ENCODE measurements at regions not wholly inside any gene's neighbourhood (a gene's known extent, or its start where the extent isn't known, plus 50 kb on each side); places are given as distances from the start of the nearest gene placed in this dataset.

DNA sequence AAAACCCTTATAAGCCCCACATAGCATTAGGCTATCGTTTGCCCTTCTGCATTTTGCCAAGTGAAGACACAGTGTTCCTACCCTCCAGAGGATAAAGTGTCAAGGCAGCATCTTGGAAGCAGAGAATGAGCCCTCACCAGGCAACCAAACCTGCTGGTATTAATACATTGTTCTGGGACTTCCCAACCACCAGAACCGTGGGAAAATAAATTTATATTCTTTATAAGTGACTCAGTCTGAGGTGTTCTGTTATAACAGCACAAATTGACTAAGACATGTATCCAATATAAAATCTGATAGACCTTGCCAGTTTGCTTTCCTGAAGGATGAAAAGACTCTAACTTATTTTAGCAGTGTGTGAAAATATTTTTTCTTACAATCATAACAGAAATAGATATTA is 792.5 kb upstream of the LRRC4C start:
- Histone ChIP-seq H3K9me3 (no peaks in the 10 kb centered on the region), H3K4me3 (no peak overlapping the region), H3K27me3 (no peaks in the 10 kb centered on the region), H3K27ac (no peak overlapping the region), H3K4me1 (no peaks in the 10 kb centered on the region), H3K36me3 (no peaks in the 10 kb centered on the region)
- intact Hi-C loops (cut with DNase I; ENCODE audit: low total_unique reads), result no loop called here
- TF ChIP-seq, protein P1, sequence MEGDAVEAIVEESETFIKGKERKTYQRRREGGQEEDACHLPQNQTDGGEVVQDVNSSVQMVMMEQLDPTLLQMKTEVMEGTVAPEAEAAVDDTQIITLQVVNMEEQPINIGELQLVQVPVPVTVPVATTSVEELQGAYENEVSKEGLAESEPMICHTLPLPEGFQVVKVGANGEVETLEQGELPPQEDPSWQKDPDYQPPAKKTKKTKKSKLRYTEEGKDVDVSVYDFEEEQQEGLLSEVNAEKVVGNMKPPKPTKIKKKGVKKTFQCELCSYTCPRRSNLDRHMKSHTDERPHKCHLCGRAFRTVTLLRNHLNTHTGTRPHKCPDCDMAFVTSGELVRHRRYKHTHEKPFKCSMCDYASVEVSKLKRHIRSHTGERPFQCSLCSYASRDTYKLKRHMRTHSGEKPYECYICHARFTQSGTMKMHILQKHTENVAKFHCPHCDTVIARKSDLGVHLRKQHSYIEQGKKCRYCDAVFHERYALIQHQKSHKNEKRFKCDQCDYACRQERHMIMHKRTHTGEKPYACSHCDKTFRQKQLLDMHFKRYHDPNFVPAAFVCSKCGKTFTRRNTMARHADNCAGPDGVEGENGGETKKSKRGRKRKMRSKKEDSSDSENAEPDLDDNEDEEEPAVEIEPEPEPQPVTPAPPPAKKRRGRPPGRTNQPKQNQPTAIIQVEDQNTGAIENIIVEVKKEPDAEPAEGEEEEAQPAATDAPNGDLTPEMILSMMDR (IDR thresholded peaks at IDR 0.05), result no peak
- no peak for DNase-seq

DNA sequence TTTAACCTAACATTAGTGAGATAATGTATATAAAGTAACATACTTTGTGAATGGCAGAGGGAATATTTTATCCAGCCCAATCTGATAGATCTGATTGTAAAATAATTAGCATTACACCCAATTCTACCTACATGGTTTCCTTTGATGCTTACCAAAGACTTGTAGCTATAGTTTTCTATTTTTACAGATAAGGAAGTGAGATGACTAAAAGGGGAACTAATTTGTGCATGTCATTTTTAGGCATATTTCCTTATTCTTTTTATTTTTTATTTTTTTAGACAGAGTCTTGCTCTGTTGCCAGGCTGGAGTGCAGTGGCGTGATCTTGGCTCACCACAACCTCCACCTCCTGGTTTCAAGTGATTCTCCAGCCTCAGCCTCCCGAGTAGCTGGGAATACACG is 793.7 kb upstream of the LRRC4C start:
- H3K27me3 ChIP-seq, result no peaks in the 10 kb centered on the region
- H3K4me1 ChIP-seq, result no peaks in the 10 kb centered on the region
- no peak overlapping the region for H3K27ac ChIP-seq
- H3K4me3 ChIP-seq, result no peak overlapping the region
- no peaks in the 10 kb centered on the region for H3K36me3 ChIP-seq
- DNase-seq, result no peak
- intact Hi-C loops (cut with DNase I; ENCODE audit: low total_unique reads), result no loop called here
- H3K9me3 ChIP-seq, result no peaks in the 10 kb centered on the region
- TF ChIP-seq, protein P1 (IDR thresholded peaks at IDR 0.05), result no peak

DNA sequence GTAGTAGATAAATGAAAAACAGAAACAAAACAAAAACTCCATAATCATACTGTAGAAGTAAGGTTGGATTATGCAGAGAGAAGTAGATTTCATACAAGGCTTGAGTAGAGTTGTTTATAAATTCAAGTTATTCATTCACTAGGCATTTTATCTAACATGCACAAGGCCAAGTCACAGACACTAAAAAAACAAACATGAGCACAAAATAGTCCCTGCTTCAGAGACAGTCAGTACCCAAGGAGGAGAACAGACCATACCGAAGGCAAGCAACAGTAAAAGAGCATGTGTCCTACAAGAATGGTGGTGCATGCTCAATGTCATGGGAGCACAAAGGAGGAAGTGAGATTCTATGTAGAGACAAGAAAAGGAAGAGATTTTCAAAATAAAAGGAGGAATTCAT is 796.5 kb upstream of the LRRC4C start:
- no peak overlapping the region for H3K27ac ChIP-seq
- no peaks in the 10 kb centered on the region for H3K36me3 ChIP-seq
- no peaks in the 10 kb centered on the region for H3K4me1 ChIP-seq
- no peak for DNase-seq
- intact Hi-C loops (cut with DNase I; ENCODE audit: low total_unique reads), result no loop called here
- TF ChIP-seq, protein P1 (IDR thresholded peaks at IDR 0.05), result no peak
- H3K27me3 ChIP-seq, result no peaks in the 10 kb centered on the region
- H3K9me3 ChIP-seq, result no peaks in the 10 kb centered on the region
- H3K4me3 ChIP-seq, result no peak overlapping the region

DNA sequence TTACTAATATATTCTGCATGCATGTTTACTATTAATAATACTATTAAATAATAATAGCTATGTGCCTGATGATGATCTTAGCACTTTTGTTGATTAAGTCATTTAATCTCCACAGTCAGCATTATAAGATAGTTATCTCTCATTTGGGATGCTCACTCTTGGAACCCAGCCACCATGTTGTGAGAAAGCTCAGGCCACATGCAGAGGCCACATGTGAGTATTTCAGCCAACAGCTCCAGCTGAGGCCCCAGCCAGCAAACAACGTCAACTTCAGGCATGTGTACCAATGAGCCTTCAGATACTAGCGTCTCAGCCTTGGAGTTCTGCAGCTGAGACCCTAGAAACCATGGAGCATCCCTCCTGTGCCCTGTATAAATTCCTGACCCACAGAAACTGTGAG is 798.1 kb upstream of the LRRC4C start:
- Histone ChIP-seq H3K4me3 (no peak overlapping the region), H3K27ac (no peak overlapping the region), H3K27me3 (no peaks in the 10 kb centered on the region), H3K9me3 (no peaks in the 10 kb centered on the region), H3K4me1 (no peaks in the 10 kb centered on the region), H3K36me3 (no peaks in the 10 kb centered on the region)
- TF ChIP-seq, protein P1 (IDR thresholded peaks at IDR 0.05), result no peak
- intact Hi-C loops (cut with DNase I; ENCODE audit: low total_unique reads), result no loop called here
- no peak for DNase-seq

DNA sequence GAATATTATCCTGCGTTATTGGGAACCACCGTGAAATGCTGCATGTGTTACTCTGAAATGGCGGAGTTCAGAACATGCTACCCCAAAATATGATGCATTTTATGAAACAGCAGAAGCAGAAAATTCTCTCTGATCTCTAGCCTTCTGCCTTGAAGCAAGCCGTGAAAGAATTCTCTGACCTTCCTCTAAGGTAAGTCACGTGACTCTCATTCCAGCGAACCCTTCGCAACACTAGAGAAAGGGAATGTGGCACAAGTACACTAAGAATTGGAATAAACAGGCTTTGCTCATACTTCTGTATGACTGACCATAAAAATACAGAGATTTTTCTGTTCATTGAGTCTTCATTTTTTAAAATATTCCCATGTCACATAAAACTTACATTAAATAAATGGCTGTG is 805.6 kb upstream of the LRRC4C start:
- TF ChIP-seq, protein P1 (IDR thresholded peaks at IDR 0.05), result no peak
- no peaks in the 10 kb centered on the region for H3K27me3 ChIP-seq
- no peaks in the 10 kb centered on the region for H3K36me3 ChIP-seq
- no peaks in the 10 kb centered on the region for H3K4me1 ChIP-seq
- intact Hi-C loops (cut with DNase I; ENCODE audit: low total_unique reads), result no loop called here
- H3K4me3 ChIP-seq, result no peak overlapping the region
- no peak for DNase-seq
- no peak overlapping the region for H3K27ac ChIP-seq
- no peaks in the 10 kb centered on the region for H3K9me3 ChIP-seq

DNA sequence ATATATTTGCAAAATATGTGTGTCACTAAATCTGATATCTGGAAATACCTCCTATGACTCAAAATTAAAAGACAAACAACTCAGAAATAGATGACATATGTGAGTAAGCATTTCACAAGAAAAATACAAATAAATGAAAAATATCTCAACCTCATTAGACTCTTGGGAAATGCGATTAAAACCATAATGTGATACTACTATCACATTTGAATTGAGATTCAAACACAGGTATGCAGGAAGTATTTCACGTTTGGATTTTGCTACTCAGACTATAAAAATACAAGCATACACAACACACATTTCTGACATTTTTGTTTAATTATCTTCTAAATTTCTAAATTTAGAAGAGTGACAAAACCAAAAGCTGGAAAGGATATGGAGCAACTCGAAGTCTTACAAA is 811.9 kb upstream of the LRRC4C start:
- TF ChIP-seq, protein P1 (IDR thresholded peaks at IDR 0.05), result no peak
- Histone ChIP-seq H3K36me3 (no peaks in the 10 kb centered on the region), H3K27ac (no peak overlapping the region), H3K4me1 (no peaks in the 10 kb centered on the region), H3K9me3 (peaks cover 0 to 14% (median 8%) of the 10 kb centered on the region in 3 donors), H3K4me3 (no peak overlapping the region), H3K27me3 (no peaks in the 10 kb centered on the region)
- no peak for DNase-seq
- intact Hi-C loops (cut with DNase I; ENCODE audit: low total_unique reads), result no loop called here

Measured in tibial artery (tissue), 4 donors.